Astrocyte of the cerebellum (primary cell): ENCODE measurements at regions not wholly inside any gene's neighbourhood (a gene's known extent, or its start where the extent isn't known, plus 50 kb on each side); places are given as distances from the start of the nearest gene placed in this dataset.
"Not testable (repeated sequence)": the region's sequence is repeated elsewhere in the genome, so short reads cannot be mapped to it uniquely, and the experiment has no call there.

Experiments used
- DNase-seq: peaks from one replicate; pipeline ENCODE4 v3.0.0-alpha.2; 2011; ENCODE audit warnings: low read depth
- H3K4me3 ChIP-seq: 2 replicates; pipeline ENCODE4 v1.5.1; 2011; ENCODE audit warnings: mild to moderate bottlenecking, low read depth, low read length, moderate library complexity
- in situ Hi-C: cut with HindIII; loops from 2 replicates; pipeline ENCODE4 v1.10.0; 2017; ENCODE audit warnings: low sequenced_read_pairs
- TF ChIP-seq, protein P1 (sequence below): IDR thresholded peaks from 2 replicates; pipeline ENCODE4 v1.5.1; 2012; ENCODE audit warnings: low read length, low read depth, moderate library complexity, mild to moderate bottlenecking; ENCODE audit errors: missing control alignments

DNA sequence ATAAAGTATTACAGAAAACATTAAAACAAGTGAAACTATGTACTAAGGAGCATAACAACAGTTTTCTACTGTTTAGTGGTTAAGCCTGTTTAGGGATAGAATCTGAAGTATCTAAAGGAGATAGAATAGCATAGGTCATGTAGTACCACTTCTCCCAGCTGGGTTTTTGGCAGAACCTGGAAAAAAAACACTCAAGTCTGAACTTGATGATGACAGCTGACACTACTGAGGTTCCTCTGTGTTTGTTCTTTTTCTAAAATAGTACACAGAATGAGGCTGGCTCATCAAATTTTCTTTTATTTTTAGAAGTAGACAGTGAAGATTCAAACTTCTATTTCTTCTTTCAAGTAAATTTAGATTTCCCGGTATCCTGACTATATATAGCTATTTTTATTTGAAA, 203.8 kb upstream of the ACO1 start:
- H3K4me3 ChIP-seq, result no peak overlapping the region
- in situ Hi-C loops, result no loop called here
- TF ChIP-seq, protein P1, sequence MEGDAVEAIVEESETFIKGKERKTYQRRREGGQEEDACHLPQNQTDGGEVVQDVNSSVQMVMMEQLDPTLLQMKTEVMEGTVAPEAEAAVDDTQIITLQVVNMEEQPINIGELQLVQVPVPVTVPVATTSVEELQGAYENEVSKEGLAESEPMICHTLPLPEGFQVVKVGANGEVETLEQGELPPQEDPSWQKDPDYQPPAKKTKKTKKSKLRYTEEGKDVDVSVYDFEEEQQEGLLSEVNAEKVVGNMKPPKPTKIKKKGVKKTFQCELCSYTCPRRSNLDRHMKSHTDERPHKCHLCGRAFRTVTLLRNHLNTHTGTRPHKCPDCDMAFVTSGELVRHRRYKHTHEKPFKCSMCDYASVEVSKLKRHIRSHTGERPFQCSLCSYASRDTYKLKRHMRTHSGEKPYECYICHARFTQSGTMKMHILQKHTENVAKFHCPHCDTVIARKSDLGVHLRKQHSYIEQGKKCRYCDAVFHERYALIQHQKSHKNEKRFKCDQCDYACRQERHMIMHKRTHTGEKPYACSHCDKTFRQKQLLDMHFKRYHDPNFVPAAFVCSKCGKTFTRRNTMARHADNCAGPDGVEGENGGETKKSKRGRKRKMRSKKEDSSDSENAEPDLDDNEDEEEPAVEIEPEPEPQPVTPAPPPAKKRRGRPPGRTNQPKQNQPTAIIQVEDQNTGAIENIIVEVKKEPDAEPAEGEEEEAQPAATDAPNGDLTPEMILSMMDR, result no peak

DNA sequence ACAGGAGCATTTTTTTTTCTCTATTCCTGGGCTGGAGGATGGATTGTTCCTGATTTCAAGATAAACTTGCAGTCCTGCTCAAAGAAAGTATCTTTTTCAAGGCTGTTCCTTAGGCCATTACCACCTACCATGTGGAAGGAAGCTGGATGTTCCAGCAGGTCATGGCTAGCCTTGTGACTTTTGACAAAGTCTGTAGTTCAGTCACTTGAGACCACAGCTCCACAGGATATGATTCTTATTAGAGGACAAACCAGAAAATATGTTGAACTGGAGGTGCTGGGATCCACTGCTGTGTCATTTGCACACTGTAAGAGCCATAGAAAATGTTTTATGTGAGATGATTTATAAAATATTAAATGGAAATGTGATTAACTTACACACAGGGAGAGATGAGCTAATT, 184.2 kb upstream of the ACO1 start:
- in situ Hi-C loops, result no loop called here
- TF ChIP-seq, protein P1, result no peak
- DNase-seq, result no peak
- H3K4me3 ChIP-seq, result no peak overlapping the region

More for the DNA sequence above, 203.8 kb upstream of the ACO1 start:
- DNase-seq, result no peak

DNA sequence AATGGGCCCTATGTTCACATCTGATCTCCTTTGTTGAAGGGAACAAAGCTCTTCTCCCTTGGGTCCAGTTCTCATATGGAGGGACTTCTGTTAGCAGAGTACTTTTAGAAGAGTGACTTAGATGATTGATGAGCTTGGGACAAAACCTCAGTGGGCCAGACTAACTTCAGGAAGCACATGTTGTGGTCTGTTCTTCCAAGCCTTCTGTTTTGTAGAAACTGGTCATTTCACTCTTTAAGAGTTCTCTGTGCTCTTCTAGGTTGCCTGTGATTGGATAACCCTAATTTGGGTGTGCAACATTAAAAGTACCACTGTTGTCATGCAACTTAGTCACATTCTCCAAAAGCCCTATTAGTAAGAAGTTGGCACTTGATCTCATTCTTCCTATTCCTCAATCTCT, 183.5 kb upstream of the ACO1 start:
- no peak for DNase-seq
- TF ChIP-seq, protein P1, result no peak
- no peak overlapping the region for H3K4me3 ChIP-seq
- in situ Hi-C loops, result no loop called here

DNA sequence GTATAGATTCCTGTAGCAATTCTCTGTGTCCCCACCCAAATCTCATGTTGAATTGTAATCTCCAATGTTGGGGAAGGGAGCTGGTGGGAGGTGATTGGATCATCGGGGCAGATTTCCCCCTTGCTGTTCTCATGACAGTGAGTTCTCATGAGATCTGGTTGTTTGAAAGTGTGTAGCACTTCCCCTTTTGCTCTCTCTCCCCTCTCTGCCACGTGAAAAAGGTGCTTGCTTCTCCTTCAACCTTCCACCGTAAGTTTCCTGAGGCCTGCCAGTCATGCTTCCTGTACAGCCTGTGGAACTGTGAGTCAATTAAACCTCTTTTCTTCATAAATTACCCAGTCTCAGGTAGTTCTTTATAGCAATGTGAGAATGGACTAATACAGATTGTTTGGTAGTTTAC, 175.3 kb upstream of the ACO1 start:
- H3K4me3 ChIP-seq, DNase-seq, in situ Hi-C loops: not testable (repeated sequence)

DNA sequence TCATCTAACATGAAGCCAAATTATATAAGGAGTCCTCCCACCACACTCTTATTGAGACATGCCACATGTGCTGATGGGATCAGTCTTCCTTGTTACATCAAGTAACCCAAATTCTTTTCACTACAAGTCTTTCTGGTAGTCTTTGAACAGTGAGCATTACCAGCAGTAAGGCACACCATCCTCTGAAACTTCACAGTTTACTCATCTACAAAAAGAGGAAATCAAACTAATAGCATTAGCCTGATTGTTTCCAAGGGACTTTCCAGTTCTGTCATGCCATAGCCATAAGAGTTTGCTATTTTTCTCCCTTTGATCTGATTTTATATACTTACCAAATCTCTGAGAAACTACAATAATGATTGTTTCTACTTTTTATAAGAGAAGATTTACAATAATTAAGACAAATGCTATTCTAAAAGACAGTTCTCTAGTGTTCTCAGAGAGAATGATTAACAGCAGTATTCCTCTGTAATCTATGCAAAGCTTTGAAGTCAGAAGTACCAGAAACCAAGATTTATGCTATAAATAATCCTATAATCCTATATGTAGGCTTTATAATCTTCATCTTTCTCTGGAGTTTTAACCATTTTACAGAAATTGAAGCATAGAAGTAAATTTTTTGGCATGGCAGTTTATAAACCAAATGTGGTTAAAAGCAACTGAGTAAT, 166.2 kb upstream of the ACO1 start:
- no peak overlapping the region for H3K4me3 ChIP-seq
- in situ Hi-C loops, result no loop called here
- no peak for DNase-seq
- TF ChIP-seq, protein P1, result no peak

DNA sequence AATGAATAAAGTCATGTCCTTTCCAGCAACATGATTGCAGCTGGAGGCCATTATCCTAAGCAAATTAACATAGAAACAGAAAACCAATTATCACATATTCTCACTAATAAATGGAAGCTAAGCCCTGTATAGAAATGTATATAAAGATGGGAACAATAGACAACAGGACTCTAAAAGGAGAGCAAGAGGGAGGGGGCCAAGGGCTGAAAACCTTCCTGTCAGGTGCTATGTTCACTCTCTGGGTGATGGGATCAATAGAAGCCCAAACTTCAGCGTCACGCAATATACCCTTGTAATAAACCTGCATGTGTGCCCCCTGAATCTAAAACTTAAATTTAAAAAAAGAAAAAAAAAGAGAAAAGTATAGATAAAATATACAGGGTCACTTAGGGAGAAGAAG, 163.7 kb upstream of the ACO1 start:
- in situ Hi-C loops, result no loop called here
- TF ChIP-seq, protein P1, result no peak
- no peak for DNase-seq
- H3K4me3 ChIP-seq, result no peak overlapping the region

DNA sequence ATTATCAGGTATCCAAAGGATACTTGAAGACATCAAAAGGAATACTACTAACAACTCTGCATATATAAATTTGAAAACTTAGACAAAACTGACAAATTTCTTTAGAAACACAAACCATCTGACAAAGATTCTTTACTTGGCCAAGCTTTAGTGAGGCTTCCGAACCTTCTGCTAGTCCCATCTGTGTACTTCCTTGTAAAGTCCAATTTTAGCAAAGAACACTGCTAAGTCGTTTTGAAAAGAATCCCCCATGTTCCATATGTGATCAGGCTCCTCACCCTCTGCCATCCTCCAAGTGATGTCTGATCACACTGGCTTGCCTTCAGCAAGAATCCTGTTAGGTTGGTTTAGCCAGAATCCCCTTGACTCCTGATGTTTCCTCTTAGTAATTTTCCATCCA, 150.0 kb upstream of the ACO1 start:
- no peak overlapping the region for H3K4me3 ChIP-seq
- DNase-seq, result no peak
- in situ Hi-C loops, result no loop called here
- TF ChIP-seq, protein P1, result no peak
